ENCODE measurements at regions not wholly inside any gene's neighbourhood (a gene's known extent, or its start where the extent isn't known, plus 50 kb on each side); places are given as distances from the start of the nearest gene placed in this dataset.

DNA sequence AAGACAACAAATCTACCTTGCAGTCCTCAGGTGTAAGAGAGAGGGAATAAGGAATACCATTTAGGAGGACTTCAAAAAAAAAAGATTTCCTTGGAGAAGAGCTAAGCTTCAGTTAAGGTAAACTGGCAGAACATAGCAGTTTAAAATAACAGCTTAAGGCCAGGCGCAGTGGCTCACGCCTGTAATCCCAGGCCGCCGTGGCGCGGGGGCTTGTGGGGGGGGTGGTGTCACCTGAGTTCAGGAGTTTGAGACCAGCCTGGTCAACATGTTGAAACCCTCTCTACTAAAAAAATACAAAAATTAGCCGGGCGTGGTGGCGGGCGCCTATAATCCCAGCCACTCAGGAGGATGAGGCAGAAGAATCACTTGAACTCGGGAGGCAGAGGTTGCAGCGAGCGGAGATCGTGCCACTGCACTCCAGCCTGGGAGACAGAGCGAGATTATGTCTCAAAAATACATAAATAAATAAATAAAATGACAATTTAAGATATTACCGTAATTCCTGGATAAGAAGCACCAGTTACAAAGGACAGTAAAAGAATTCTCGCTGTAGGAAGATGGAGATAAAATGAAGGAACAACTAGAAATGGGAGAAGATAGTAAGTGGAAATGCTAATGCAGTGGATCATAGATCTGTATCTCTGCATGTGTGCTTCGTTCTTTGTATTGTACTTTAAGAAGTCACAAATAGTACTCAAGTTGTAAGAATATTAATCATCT is 1140.2 kb downstream of the NCAM2 start:
- peaks cover 0 to 4% (median 0%) of the 10 kb centered on the region in 3 donors for H3K4me1 ChIP-seq
- no peak overlapping the region for H3K27ac ChIP-seq
- FAIRE-seq = no peak
- H3K9me3 ChIP-seq = no peaks in the 10 kb centered on the region
- no peaks in the 10 kb centered on the region for H3K36me3 ChIP-seq
- intact Hi-C loops (cut with DNase I) = no loop called here
- H3K27me3 ChIP-seq = no peaks in the 10 kb centered on the region
- 72 to 81% methylated on average over 18 of the region's 18 CpGs for WGBS, 2 donors
- no peak overlapping the region for H3K4me3 ChIP-seq
- no peak for ATAC-seq
- DNase-seq = no peak
- TF ChIP-seq, protein P1, sequence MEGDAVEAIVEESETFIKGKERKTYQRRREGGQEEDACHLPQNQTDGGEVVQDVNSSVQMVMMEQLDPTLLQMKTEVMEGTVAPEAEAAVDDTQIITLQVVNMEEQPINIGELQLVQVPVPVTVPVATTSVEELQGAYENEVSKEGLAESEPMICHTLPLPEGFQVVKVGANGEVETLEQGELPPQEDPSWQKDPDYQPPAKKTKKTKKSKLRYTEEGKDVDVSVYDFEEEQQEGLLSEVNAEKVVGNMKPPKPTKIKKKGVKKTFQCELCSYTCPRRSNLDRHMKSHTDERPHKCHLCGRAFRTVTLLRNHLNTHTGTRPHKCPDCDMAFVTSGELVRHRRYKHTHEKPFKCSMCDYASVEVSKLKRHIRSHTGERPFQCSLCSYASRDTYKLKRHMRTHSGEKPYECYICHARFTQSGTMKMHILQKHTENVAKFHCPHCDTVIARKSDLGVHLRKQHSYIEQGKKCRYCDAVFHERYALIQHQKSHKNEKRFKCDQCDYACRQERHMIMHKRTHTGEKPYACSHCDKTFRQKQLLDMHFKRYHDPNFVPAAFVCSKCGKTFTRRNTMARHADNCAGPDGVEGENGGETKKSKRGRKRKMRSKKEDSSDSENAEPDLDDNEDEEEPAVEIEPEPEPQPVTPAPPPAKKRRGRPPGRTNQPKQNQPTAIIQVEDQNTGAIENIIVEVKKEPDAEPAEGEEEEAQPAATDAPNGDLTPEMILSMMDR (IDR thresholded peaks at IDR 0.05) = no peak

DNA sequence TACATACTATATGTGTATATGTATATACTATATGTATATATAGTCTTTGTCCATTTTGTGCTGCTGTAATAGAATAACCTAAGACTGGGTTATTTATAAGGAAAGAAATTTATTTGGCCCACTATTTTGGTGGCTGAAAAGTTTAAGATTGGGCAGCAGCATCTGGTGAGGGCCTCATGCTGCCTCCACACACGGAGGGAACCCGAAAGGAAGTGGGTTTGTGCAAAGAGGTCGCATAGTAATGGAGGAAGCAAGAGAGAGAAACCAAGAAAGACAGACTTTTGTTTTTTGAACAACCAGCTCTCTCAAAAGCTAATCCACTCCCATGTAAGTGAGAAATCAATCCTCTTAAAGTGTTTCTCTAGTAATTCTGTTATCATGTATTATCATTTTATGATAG is 1147.3 kb downstream of the NCAM2 start:
- ATAC-seq (no peak), FAIRE-seq (no peak), DNase-seq (no peak)
- Histone ChIP-seq H3K4me1 (peaks cover 0 to under 1% (median 0%) of the 10 kb centered on the region in 3 donors), H3K4me3 (no peak overlapping the region), H3K36me3 (no peaks in the 10 kb centered on the region), H3K27ac (no peak overlapping the region), H3K9me3 (no peaks in the 10 kb centered on the region), H3K27me3 (no peaks in the 10 kb centered on the region)
- WGBS, 2 donors = 50 to 63% methylated on average over 3 of the region's 3 CpGs
- TF ChIP-seq, protein P1 (IDR thresholded peaks at IDR 0.05) = no peak
- intact Hi-C loops (cut with DNase I) = no loop called here

DNA sequence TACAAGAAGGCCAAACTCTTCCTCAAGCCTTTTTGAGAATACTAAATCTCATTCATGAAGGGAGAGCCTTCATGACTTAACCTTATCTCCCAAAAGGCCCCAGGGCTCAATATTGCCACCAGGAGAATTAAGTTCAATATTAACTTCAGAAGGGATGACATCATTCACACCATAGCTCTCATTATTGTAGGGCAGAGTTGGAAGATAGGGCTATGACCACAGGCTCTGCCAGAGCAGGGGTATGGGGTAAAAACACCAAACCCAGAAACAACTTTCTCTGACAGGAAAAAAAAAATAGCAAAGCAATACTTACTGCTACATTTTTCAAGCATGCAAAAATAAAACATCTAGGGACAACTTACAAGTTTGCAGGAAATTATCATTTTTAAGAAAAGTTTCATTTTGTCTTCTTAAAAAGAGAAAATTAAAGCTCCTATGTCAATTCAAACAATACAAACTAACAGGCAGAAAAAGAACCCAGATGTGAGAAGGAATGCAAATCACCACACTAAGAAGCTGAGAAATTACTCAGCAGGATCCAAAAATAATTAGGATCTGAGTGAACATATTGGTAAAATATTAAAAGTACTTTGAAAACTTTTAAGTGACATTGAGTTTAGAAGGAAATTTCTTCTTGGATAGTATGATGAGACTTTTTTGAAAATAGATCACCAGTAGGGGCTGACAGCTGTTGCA is 1156.5 kb downstream of the NCAM2 start:
- no peaks in the 10 kb centered on the region for H3K27me3 ChIP-seq
- no peaks in the 10 kb centered on the region for H3K36me3 ChIP-seq
- no peak overlapping the region for H3K27ac ChIP-seq
- DNase-seq = no peak
- no peak overlapping the region for H3K4me3 ChIP-seq
- FAIRE-seq = no peak
- TF ChIP-seq, protein P1 (IDR thresholded peaks at IDR 0.05) = no peak
- no peak for ATAC-seq
- H3K4me1 ChIP-seq = no peaks in the 10 kb centered on the region
- H3K9me3 ChIP-seq = no peaks in the 10 kb centered on the region
- intact Hi-C loops (cut with DNase I) = no loop called here

DNA sequence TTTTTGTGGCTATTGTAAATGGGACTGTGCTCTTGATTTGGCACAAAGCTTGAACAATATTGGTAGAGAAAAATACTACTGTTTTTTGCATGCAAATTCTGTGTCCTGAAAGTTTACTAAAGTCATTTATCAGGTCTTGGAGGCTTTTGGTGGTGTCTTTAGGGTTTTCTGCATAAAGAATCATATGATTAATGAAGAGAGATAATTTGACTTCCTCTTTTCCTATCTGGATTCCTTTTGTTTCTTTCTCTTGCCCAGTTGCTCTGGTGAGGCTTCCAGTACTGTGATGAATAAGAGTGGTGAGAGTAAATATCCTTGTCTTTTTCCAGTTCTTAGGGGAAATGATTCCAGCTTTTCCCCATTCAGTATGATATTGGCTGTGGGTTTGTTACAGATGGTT is 1166.7 kb downstream of the NCAM2 start:
- H3K36me3 ChIP-seq = no peaks in the 10 kb centered on the region
- intact Hi-C loops (cut with DNase I) = no loop called here
- no peak overlapping the region for H3K27ac ChIP-seq
- H3K9me3 ChIP-seq = no peaks in the 10 kb centered on the region
- FAIRE-seq (no peak), ATAC-seq (no peak), DNase-seq (no peak)
- TF ChIP-seq, protein P1 (IDR thresholded peaks at IDR 0.05) = no peak
- no peaks in the 10 kb centered on the region for H3K4me1 ChIP-seq
- H3K27me3 ChIP-seq = no peaks in the 10 kb centered on the region
- no peak overlapping the region for H3K4me3 ChIP-seq

DNA sequence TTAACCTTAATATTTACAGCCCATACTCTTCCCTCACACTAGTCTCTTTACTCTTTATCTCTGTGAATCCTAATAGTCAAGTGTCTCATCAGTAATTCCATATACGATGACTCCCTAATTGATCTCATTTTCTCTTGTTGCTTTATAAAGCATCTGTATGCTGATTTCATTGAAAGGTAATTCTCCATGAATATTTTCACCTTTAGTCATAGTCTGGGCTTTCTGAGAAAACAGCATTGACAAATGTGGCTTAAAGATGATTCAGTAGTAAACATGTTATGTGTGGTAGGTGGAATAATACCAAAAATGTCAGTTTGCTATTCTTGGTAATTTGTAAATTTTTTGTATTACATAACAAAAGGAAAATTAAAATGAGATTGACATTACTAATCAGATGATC is 1176.5 kb downstream of the NCAM2 start:
- no peak for DNase-seq
- no peak overlapping the region for H3K4me3 ChIP-seq
- no peak for ATAC-seq
- H3K4me1 ChIP-seq = no peaks in the 10 kb centered on the region
- no peak overlapping the region for H3K27ac ChIP-seq
- H3K27me3 ChIP-seq = no peaks in the 10 kb centered on the region
- WGBS, 2 donors = 56 to 72% methylated on average over 1 of the region's 1 CpG
- TF ChIP-seq, protein P1 (IDR thresholded peaks at IDR 0.05) = no peak
- FAIRE-seq = no peak
- intact Hi-C loops (cut with DNase I) = no loop called here
- no peaks in the 10 kb centered on the region for H3K9me3 ChIP-seq
- H3K36me3 ChIP-seq = no peaks in the 10 kb centered on the region
